ENCODE measurements at regions not wholly inside any gene's neighbourhood (a gene's known extent, or its start where the extent isn't known, plus 50 kb on each side); places are given as distances from the start of the nearest gene placed in this dataset.
"Not testable (repeated sequence)": the region's sequence is repeated elsewhere in the genome, so short reads cannot be mapped to it uniquely, and the experiment has no call there.

- FAIRE-seq = no peak
Observed at GRCh38 chr12:76180401-76181277, 96.2 kb upstream of the NAP1L1 start.

DNA sequence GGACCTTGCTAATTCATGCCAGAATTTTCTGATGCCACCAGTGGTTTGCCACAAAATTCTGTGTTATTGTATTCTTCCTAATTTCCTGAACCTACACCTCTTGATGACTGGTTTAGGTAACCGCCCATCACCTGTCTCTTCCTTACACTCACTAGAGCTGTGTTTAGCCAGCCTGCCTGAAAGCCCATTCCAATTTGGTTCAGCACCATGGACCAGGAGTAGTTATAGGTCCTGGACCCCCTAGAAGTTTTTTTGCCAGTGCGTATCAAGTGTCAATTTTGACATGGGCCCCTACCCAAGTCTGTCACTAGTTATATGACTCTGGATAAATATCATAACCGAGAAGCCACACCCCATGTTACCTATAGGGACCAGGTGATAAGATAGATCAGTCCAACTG is 94.0 kb upstream of the NAP1L1 start:
- DNase-seq (ENCODE audit: low spot score) (no peak), FAIRE-seq (no peak)

More at GRCh38 chr12:76180401-76181277, 96.2 kb upstream of the NAP1L1 start:
- DNase-seq (ENCODE audit: low spot score) = no peak

DNA sequence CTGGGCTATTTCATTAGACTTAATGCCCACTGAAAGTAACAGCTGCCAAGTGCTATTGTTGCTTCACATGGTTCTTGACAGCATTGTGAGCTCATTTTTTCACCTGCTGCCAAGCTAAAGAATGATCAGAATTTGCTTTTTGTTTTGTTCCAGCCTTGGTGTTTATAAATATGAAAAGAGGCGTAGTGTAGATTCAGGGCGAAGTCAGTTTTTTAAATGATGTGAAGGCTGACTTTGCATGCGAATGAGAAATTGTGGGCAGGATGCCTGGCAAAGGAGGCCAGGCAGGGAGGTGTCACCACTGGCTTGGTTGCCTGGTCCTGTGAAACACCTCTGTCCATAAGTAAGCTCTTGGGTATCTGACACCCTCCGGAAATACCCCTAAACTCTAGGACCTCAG is 93.3 kb upstream of the NAP1L1 start:
- FAIRE-seq = no peak
- no peak for DNase-seq (ENCODE audit: low spot score)

DNA sequence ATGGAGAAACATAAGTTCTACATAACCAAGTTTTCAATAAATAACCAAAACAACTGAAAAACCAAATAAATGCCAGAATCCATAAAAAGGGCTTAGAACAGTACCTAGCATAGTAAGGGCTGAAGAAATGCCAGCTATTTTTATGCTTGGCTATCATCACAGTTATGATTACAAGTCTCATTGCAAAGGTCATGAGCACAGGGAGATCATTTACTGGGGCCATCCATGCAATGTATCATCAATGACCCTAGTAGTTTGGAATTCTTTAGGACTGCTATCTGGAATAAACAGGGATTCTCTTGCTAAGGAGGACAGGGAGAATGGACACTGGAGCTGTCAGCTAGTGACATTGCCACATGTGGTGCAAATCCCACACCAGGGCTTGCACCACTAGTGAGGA is 92.5 kb upstream of the NAP1L1 start:
- FAIRE-seq (no peak), DNase-seq (ENCODE audit: low spot score) (no peak)

DNA sequence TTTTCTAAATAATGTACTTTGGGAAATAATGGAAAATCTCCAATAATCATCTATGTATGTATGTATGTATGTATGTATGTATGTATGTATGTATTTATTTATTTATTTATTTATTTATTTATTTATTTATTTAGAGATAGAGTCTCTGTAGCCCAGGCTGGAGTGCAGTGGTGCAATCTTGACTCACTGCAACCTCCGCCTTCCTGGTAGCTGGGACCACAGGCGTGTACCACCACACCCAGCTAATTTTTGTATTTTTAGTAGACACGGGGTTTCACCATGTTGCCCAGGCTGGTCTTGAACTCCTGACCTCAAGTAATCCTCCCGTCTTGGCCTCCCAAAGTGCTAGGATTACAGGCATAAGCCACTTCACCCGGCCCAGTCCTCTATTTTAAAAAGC is 91.5 kb upstream of the NAP1L1 start:
- not testable (repeated sequence) for FAIRE-seq

DNA sequence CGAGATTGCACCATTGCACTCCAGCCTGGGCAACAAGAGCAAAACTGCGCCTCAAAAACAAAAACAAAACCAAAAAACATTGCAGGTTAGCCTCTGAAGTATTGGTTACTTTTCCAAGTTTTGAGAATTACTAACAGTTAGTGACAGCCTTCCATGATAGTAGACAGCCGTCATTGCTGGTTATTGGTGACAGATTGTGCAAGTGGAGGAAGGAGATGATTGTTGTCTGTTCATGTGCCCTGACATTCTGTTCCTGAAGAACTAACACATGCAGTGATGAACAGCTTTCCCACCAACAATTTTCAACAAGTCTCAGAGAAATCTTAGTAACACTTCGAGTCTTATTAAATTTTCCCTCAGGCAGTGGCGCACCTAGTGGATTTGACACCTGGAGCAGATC is 89.3 kb upstream of the NAP1L1 start:
- DNase-seq (ENCODE audit: low spot score) (no peak), FAIRE-seq (no peak)

More for the DNA sequence above, 91.5 kb upstream of the NAP1L1 start:
- not testable (repeated sequence) for DNase-seq (ENCODE audit: low spot score)

- DNase-seq (ENCODE audit: low spot score) (peak; percentile 72), FAIRE-seq (peak; percentile 55)
Observed at GRCh38 chr12:76158518-76159321, 74.2 kb upstream of the NAP1L1 start.

- DNase-seq (ENCODE audit: low spot score) (no peak), FAIRE-seq (no peak)
Observed at GRCh38 chr12:76156726-76157125, 72.2 kb upstream of the NAP1L1 start.

GRCh38 chr12:76156314-76156713 is 71.8 kb upstream of the NAP1L1 start:
- DNase-seq (ENCODE audit: low spot score) (no peak), FAIRE-seq (no peak)

DNA sequence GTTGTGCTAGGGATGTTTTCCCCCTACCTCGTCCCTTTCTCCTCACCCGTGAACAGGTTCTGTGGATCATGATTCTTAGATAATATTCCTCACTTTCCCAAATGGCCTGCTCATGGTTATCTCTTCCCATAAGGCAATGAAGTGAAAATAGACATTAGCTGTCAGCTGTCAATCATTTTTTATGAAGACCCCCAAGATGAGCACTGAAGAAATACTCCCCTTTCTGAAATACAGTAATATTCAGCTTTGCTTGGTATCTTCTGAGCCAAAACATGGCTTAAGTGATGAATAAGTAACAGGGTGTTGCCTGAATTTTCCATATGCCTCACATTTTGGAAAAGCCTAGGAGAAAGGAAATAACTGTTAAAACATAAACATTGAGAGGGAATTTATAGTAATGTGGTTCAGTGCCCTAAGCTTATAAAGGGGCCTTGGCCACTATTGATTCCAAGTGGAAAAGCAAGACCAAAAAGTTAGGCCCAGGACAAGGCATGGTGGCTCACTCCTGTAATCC is 70.7 kb upstream of the NAP1L1 start:
- DNase-seq (ENCODE audit: low spot score) (no peak), FAIRE-seq (no peak)

DNA sequence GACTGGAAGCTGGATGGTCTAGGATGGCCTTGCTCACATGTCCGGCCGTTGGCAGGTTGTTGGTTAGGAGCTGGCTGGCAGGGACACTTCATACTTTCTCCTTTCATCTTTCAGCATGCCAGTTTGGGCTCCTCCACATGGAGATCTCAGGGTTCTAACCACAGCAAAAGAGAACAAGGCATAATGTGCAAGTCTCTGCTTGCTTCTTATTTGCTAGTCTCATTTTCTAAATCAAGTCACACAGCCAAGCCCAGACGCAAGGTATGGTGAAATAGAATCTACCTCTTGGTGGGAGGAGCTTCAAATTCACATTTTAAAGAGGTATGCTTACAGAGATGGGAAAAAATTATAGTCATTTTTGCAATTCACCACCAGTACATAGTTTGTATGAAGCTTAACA is 69.1 kb upstream of the NAP1L1 start:
- no peak for DNase-seq (ENCODE audit: low spot score)
- no peak for FAIRE-seq

- DNase-seq (ENCODE audit: low spot score) = no peak
- FAIRE-seq = no peak
Observed at GRCh38 chr12:76152181-76152807, 67.8 kb upstream of the NAP1L1 start.

DNA sequence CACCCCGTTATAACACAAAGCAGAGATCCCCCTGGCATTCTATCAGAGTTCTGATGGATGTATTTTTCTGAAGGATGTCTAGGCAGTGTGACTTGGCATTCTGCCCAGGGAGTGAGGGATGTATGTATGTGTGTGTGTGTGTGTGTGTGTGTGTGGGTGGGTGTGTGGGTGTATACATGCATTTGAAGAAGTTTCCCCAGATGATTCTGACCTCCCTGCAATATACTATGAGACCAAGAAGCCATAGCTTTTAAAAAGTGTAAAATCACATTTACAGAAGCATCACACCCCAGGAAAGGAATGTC is 59.7 kb upstream of the NAP1L1 start:
- FAIRE-seq (no peak), DNase-seq (ENCODE audit: low spot score) (no peak)

GRCh38 chr12:76143343-76144244 is 59.1 kb upstream of the NAP1L1 start:
- FAIRE-seq (no peak), DNase-seq (ENCODE audit: low spot score) (no peak)

GRCh38 chr12:76142305-76142704 is 57.8 kb upstream of the NAP1L1 start:
- FAIRE-seq (no peak), DNase-seq (ENCODE audit: low spot score) (no peak)

DNA sequence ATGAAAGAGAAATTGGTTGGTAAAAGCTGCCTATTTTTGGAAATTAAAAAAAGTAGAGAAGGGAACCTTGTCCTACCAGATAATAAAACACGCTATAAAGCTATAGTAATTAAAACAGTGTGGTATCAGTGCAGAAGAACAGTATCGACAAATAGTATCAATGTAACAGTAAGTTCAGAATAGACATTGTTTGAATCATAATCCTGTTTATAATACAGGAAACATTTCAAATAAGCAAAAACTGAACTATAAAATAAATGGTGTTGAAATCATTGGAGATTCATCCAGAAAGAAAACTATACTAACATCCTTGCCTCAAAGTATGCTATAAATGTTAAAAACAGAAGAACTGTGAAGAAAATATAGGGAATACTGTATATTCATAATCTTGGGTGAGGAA is 54.2 kb upstream of the NAP1L1 start:
- DNase-seq (ENCODE audit: low spot score) (no peak), FAIRE-seq (no peak)

DNA sequence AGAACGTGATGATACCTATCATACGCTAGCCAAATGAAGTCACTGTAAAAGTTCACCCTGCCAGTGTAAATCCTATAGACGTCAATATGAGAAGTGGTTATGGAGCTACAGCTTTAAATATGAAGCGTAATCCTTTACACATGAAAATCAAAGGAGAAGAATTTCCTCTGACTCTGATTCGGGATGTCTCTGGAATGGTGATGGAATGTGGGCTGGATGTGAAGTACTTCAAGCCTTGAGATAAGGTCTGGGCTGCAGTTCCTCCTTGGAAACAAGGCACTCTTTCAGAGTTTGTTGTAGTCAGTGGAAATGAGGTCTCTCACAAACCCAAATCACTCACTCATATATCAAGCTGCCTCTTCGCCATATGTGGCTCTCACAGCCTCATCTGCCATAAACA is 53.1 kb upstream of the NAP1L1 start:
- FAIRE-seq = no peak
- no peak for DNase-seq (ENCODE audit: low spot score)

DNA sequence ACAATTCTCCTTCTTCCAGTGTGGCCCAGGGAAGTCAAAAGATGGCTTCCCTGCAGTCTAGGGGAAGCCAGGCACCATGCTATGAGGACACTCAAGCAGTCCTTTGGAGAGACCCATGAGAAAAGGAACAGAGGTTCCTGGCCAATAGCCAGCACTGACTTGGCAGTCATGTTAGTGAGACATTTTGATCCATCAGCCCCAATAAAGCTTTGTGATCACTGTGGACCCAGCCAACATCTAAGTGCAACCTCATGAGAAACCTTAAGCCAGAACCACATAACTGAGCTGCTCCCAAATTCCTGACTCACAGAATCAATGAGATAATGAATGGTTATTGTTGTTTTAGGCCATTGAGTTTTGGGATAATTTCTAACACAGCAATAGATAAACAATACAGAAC is 51.0 kb upstream of the NAP1L1 start:
- FAIRE-seq = no peak
- DNase-seq (ENCODE audit: low spot score) = no peak
